H9 (cell line): ENCODE measurements at regions not wholly inside any gene's neighbourhood (a gene's known extent, or its start where the extent isn't known, plus 50 kb on each side); places are given as distances from the start of the nearest gene placed in this dataset.

Experiments
- DNase-seq: peaks from one replicate; pipeline ENCODE4 v3.0.0-alpha.2; 2017
- H2AFZ ChIP-seq: one replicate; pipeline ENCODE4 v1.6.1; 2013; ENCODE audit warnings: mild to moderate bottlenecking, low read length, control low read depth, moderate library complexity
- H2AK5ac ChIP-seq: 2 replicates; pipeline ENCODE4 v1.6.1; 2013; ENCODE audit warnings: low read length, control low read depth, mixed read lengths; ENCODE audit not compliant: insufficient read length
- H2BK120ac ChIP-seq: one replicate; pipeline ENCODE4 v1.6.1; 2013; ENCODE audit warnings: low read depth, mild to moderate bottlenecking, low read length, control low read depth, inconsistent platforms; ENCODE audit not compliant: poor library complexity, severe bottlenecking
- H2BK12ac ChIP-seq: 2 replicates; pipeline ENCODE4 v1.6.1; 2013; ENCODE audit warnings: low read length, control low read depth, mixed read lengths, low read depth; ENCODE audit not compliant: insufficient read length
- H2BK15ac ChIP-seq: 2 replicates; pipeline ENCODE4 v1.6.1; 2013; ENCODE audit warnings: low read depth, low read length, control low read depth
- H2BK20ac ChIP-seq: one replicate; pipeline ENCODE4 v1.6.1; 2013; ENCODE audit warnings: low read depth, mild to moderate bottlenecking, low read length, control low read depth, inconsistent platforms; ENCODE audit not compliant: poor library complexity, severe bottlenecking
- H2BK5ac ChIP-seq: 2 replicates; pipeline ENCODE4 v1.6.1; 2013; ENCODE audit warnings: low read length, control low read depth, mixed read lengths; ENCODE audit not compliant: insufficient read length
- H3K14ac ChIP-seq: 2 replicates; pipeline ENCODE4 v1.6.1; 2013; ENCODE audit warnings: low read length, control low read depth; ENCODE audit not compliant: insufficient read depth
- H3K18ac ChIP-seq: 2 replicates; pipeline ENCODE4 v1.6.1; 2013; ENCODE audit warnings: low read depth, mild to moderate bottlenecking, mixed read lengths, low read length, control low read depth; ENCODE audit not compliant: insufficient read length
- H3K23ac ChIP-seq: 2 replicates; pipeline ENCODE4 v1.6.1; 2013; ENCODE audit warnings: low read length, control low read depth, mixed read lengths, low read depth; ENCODE audit not compliant: insufficient read length
- H3K23me2 ChIP-seq: 2 replicates; pipeline ENCODE4 v1.6.1; 2013; ENCODE audit warnings: low read depth, mild to moderate bottlenecking, mixed read lengths, low read length, control low read depth; ENCODE audit not compliant: insufficient read length, poor library complexity, severe bottlenecking
- H3K27ac ChIP-seq: 2 replicates; pipeline ENCODE4 v1.5.1; 2013; ENCODE audit warnings: low read length, control low read depth, mixed read lengths, low read depth; ENCODE audit not compliant: insufficient read length
- H3K27me3 ChIP-seq: 2 replicates; pipeline ENCODE4 v1.6.1; 2013; ENCODE audit warnings: low read length, control low read depth, inconsistent platforms; ENCODE audit not compliant: insufficient read depth
- H3K4ac ChIP-seq: 2 replicates; pipeline ENCODE4 v1.6.1; 2013; ENCODE audit warnings: low read depth, mild to moderate bottlenecking, control low read depth, inconsistent platforms, low read length, moderate library complexity
- H3K4me1 ChIP-seq: 2 replicates; pipeline ENCODE4 v1.6.1; 2013; ENCODE audit warnings: low read length, control low read depth, inconsistent platforms; ENCODE audit not compliant: insufficient read depth
- H3K4me2 ChIP-seq: 2 replicates; pipeline ENCODE4 v1.6.1; 2013; ENCODE audit warnings: low read length, control low read depth, mixed read lengths; ENCODE audit not compliant: insufficient read length, insufficient read depth
- H3K56ac ChIP-seq: 2 replicates; pipeline ENCODE4 v1.6.1; 2013; ENCODE audit warnings: low read depth, mild to moderate bottlenecking, mixed read lengths, low read length, control low read depth; ENCODE audit not compliant: insufficient read length
- H3K79me1 ChIP-seq: 2 replicates; pipeline ENCODE4 v1.6.1; 2013; ENCODE audit warnings: low read depth, mild to moderate bottlenecking, moderate library complexity, low read length, control low read depth, inconsistent platforms; ENCODE audit not compliant: insufficient read depth, poor library complexity, severe bottlenecking
- H3K79me2 ChIP-seq: 2 replicates; pipeline ENCODE4 v1.6.1; 2013; ENCODE audit warnings: low read length, control low read depth, inconsistent platforms; ENCODE audit not compliant: insufficient read depth
- H3K9ac ChIP-seq: 2 replicates; pipeline ENCODE4 v1.6.1; 2013; ENCODE audit warnings: low read length, control low read depth, mixed read lengths; ENCODE audit not compliant: insufficient read length; ENCODE audit errors: extremely low read depth
- H3K9me3 ChIP-seq: one replicate; pipeline ENCODE4 v1.6.1; 2013; ENCODE audit warnings: low read depth, low read length, inconsistent platforms; ENCODE audit not compliant: control insufficient read depth
- H3T11ph ChIP-seq: one replicate; pipeline ENCODE4 v1.6.1; 2013; ENCODE audit warnings: mild to moderate bottlenecking, low read length, control low read depth, inconsistent platforms
- H4K20me1 ChIP-seq: one replicate; pipeline ENCODE4 v1.6.1; 2013; ENCODE audit not compliant: control insufficient read depth, insufficient read length, insufficient read depth
- H4K5ac ChIP-seq: 2 replicates; pipeline ENCODE4 v1.6.1; 2013; ENCODE audit warnings: low read depth, mild to moderate bottlenecking, mixed read lengths, low read length, control low read depth; ENCODE audit not compliant: insufficient read length
- H4K8ac ChIP-seq: replicated peaks from 2 replicates; pipeline ENCODE4 v1.6.1; 2013; ENCODE audit warnings: low read length, control low read depth, mixed read lengths, low read depth; ENCODE audit not compliant: insufficient read length
- H4K91ac ChIP-seq: 2 replicates; pipeline ENCODE4 v1.6.1; 2013; ENCODE audit warnings: low read depth, mild to moderate bottlenecking, moderate library complexity, mixed read lengths, low read length, control low read depth; ENCODE audit not compliant: insufficient read length
- H3K27ac Mint-ChIP-seq, 3 experiments: 2 replicates in 2 of 3; 3 replicates in 1 of 3; pipeline ENCODE4 v1.8.0; 2020 to 2021; ENCODE audit warnings: mixed read lengths in 3 of 3, mild to moderate bottlenecking in 1 of 3, moderate library complexity in 1 of 3
- H3K27me3 Mint-ChIP-seq: 2 replicates; pipeline ENCODE4 v1.8.0; 2021; ENCODE audit warnings: low read depth, mild to moderate bottlenecking, moderate library complexity, mixed read lengths
- H3K36me3 Mint-ChIP-seq, 3 experiments: 2 replicates in 2 of 3; 3 replicates in 1 of 3; pipeline ENCODE4 v1.8.0; 2020 to 2021; ENCODE audit warnings: low read depth in 3 of 3, mixed read lengths in 3 of 3; ENCODE audit not compliant: insufficient read depth in 1 of 3
- H3K4me1 Mint-ChIP-seq, 2 experiments: 2 replicates each; pipeline ENCODE4 v1.8.0; 2020; ENCODE audit warnings: mixed read lengths in 2 of 2
- H3K4me3 Mint-ChIP-seq, 2 experiments: 2 replicates in 1 of 2; 3 replicates in 1 of 2; pipeline ENCODE4 v1.8.0; 2020 to 2021; ENCODE audit warnings: mild to moderate bottlenecking in 2 of 2, mixed read lengths in 2 of 2, moderate library complexity in 1 of 2
- H3K9me3 Mint-ChIP-seq, 2 experiments: 2 replicates in 1 of 2; 3 replicates in 1 of 2; pipeline ENCODE4 v1.8.0; 2020; ENCODE audit warnings: mild to moderate bottlenecking in 2 of 2, mixed read lengths in 2 of 2, moderate library complexity in 1 of 2
- WGBS: extraction: QIAGEN DNeasy Blood & Tissue Kit; methylation state at CpG from one replicate; pipeline ENCODE4 v1.1.7; 2013; ENCODE audit warnings: missing lambda C conversion rate, low lambda C conversion rate, mixed read lengths; ENCODE audit not compliant: insufficient read length; ENCODE audit errors: extremely low coverage; 5-methylcytosine and 5-hydroxymethylcytosine counted together
- TF ChIP-seq, protein P1 (sequence below): fragments of 200-600 bp; sonication (generic); conservative IDR thresholded peaks from 3 replicates; pipeline ENCODE4 v1.8.0; 2021; ENCODE audit warnings: antibody characterized with exemption, mild to moderate bottlenecking

DNA sequence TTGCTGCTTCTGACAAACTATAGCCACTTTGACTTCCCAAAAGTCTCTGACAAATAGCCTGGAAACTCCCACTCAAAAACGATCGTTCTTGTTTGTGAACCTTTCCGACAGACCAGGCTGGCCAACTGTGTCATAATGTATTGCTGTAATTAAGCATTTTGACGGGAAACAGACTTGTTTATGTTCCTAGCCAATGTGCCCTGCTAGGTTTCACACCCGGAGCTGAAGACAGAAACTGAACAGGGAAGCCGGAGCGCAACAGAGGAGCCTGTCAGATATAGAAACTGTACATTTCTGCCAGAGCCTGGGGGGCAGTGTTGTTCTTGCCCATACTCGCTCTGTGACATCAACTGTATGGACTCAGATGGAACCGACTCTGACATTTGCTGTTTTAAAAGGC, 55.3 kb upstream of the C7orf33 start:
- no peak overlapping the region for H2BK15ac ChIP-seq
- no peak overlapping the region for H3K14ac ChIP-seq
- Mint-ChIP-seq H3K27ac (no peak overlapping the region), H3K27me3 (0 out of 2 replicates have a peak, but pooled peaks cover 2% of the 10 kb centered on the region), H3K9me3 (no peaks in the 10 kb centered on the region; a peak in 2 of 5 replicates), H3K4me3 (no peak overlapping the region), H3K4me1 (peaks cover under 1 to 2% of the 10 kb centered on the region in 2 experiments; a peak in 3 of 4 replicates), H3K36me3 (no peaks in the 10 kb centered on the region)
- H2AFZ ChIP-seq, result no peak overlapping the region
- no peak overlapping the region for H4K5ac ChIP-seq
- no CpG with 5 or more reads among the region's 9 CpGs for WGBS
- H4K8ac ChIP-seq, result no peak overlapping the region
- H3K9me3 ChIP-seq, result no peaks in the 10 kb centered on the region
- no peak overlapping the region for H3K4ac ChIP-seq
- no peak overlapping the region for H2BK20ac ChIP-seq
- no peak overlapping the region for H3K9ac ChIP-seq
- no peak overlapping the region for H3T11ph ChIP-seq
- H3K23me2 ChIP-seq, result no peaks in the 10 kb centered on the region
- H3K79me2 ChIP-seq, result no peaks in the 10 kb centered on the region
- H3K79me1 ChIP-seq, result no peaks in the 10 kb centered on the region
- no peak overlapping the region for H3K56ac ChIP-seq
- H4K91ac ChIP-seq, result no peak overlapping the region
- H2BK5ac ChIP-seq, result no peak overlapping the region
- no peaks in the 10 kb centered on the region for H3K27me3 ChIP-seq
- no peak overlapping the region for H3K4me2 ChIP-seq
- H4K20me1 ChIP-seq, result no peaks in the 10 kb centered on the region
- H2BK120ac ChIP-seq, result no peak overlapping the region
- H3K27ac ChIP-seq, result no peak overlapping the region
- no peak overlapping the region for H2AK5ac ChIP-seq
- TF ChIP-seq, protein P1, sequence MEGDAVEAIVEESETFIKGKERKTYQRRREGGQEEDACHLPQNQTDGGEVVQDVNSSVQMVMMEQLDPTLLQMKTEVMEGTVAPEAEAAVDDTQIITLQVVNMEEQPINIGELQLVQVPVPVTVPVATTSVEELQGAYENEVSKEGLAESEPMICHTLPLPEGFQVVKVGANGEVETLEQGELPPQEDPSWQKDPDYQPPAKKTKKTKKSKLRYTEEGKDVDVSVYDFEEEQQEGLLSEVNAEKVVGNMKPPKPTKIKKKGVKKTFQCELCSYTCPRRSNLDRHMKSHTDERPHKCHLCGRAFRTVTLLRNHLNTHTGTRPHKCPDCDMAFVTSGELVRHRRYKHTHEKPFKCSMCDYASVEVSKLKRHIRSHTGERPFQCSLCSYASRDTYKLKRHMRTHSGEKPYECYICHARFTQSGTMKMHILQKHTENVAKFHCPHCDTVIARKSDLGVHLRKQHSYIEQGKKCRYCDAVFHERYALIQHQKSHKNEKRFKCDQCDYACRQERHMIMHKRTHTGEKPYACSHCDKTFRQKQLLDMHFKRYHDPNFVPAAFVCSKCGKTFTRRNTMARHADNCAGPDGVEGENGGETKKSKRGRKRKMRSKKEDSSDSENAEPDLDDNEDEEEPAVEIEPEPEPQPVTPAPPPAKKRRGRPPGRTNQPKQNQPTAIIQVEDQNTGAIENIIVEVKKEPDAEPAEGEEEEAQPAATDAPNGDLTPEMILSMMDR, result no peak
- no peaks in the 10 kb centered on the region for H3K4me1 ChIP-seq
- H3K18ac ChIP-seq, result no peak overlapping the region
- no peak overlapping the region for H2BK12ac ChIP-seq
- no peak for DNase-seq
- H3K23ac ChIP-seq, result no peak overlapping the region
